Calu3 (cell line): ENCODE measurements at regions not wholly inside any gene's neighbourhood (a gene's known extent, or its start where the extent isn't known, plus 50 kb on each side); places are given as distances from the start of the nearest gene placed in this dataset.

Experiments
- BruUV-seq: library from RNA; stranded (reverse); fragments of 400-500 nt; replicated peaks from 2 replicates; lab custom pipeline; 2021; lab: Mats Ljungman, UMichigan
- CTCF ChIA-PET: fragments of 300-600 bp; sonication (Branson Sonifier 250); formaldehyde crosslinking; loops from one replicate; lab custom pipeline; 2022; ENCODE audit warnings: antibody characterized with exemption; lab: Charles Lee
- DNase-seq: peaks from one replicate; pipeline ENCODE4 v3.0.0; 2022
- H3K27ac Mint-ChIP-seq: one replicate; pipeline ENCODE4 v1.8.0; 2022; ENCODE audit warnings: mixed read lengths; ENCODE audit not compliant: unreplicated experiment
- H3K27me3 Mint-ChIP-seq: one replicate; pipeline ENCODE4 v1.8.0; 2022; ENCODE audit warnings: mixed read lengths; ENCODE audit not compliant: unreplicated experiment
- H3K36me3 Mint-ChIP-seq: one replicate; pipeline ENCODE4 v1.8.0; 2022; ENCODE audit warnings: mild to moderate bottlenecking, moderate library complexity, mixed read lengths; ENCODE audit not compliant: insufficient read depth, unreplicated experiment
- H3K4me1 Mint-ChIP-seq: one replicate; pipeline ENCODE4 v1.8.0; 2022; ENCODE audit warnings: mild to moderate bottlenecking, low read depth, mixed read lengths; ENCODE audit not compliant: unreplicated experiment
- H3K4me3 Mint-ChIP-seq: one replicate; pipeline ENCODE4 v1.8.0; 2022; ENCODE audit warnings: mild to moderate bottlenecking, low read depth, moderate library complexity, mixed read lengths; ENCODE audit not compliant: unreplicated experiment
- H3K9me3 Mint-ChIP-seq: one replicate; pipeline ENCODE4 v1.8.0; 2022; ENCODE audit warnings: low read depth, mixed read lengths; ENCODE audit not compliant: unreplicated experiment
- intact Hi-C: fragments of 100-400 bp; cut with micrococcal nuclease; formaldehyde crosslinking; loops from one replicate; pipeline ENCODE4 v1.10.0; 2022; ENCODE audit not compliant: unreplicated experiment
- TF ChIP-seq, protein P1 (sequence below): fragments of 200-600 bp; IDR thresholded peaks from one replicate; pipeline ENCODE4 v1.8.0; 2022; ENCODE audit warnings: antibody characterized with exemption; ENCODE audit not compliant: unreplicated experiment

DNA sequence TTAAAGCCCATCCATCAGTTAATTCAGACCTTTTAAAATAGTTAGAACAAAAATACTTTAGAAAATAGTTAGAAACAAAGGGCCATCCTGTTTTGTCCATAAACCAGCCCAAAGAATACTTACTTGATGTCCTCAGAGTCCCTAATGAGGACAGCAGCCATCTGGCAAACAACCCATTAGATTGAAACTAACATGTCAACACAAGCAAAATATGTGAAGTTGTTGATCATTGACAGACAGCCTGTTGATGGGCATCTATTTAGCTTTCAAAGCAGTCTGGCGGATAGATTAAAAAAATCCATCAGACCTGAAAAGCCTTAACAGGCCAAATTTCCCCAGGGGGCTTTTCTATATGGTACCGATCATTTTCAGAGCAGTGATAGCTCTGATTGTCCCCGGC lies 154.2 kb upstream of the TSHZ2 start:
- Mint-ChIP-seq H3K27ac (no peak overlapping the region), H3K27me3 (no peaks in the 10 kb centered on the region), H3K4me3 (no peak overlapping the region), H3K9me3 (peaks cover 4% of the 10 kb centered on the region), H3K4me1 (no peaks in the 10 kb centered on the region), H3K36me3 (no peaks in the 10 kb centered on the region)
- no TSS peak for BruUV-seq
- CTCF ChIA-PET = no interaction called here
- TF ChIP-seq, protein P1, sequence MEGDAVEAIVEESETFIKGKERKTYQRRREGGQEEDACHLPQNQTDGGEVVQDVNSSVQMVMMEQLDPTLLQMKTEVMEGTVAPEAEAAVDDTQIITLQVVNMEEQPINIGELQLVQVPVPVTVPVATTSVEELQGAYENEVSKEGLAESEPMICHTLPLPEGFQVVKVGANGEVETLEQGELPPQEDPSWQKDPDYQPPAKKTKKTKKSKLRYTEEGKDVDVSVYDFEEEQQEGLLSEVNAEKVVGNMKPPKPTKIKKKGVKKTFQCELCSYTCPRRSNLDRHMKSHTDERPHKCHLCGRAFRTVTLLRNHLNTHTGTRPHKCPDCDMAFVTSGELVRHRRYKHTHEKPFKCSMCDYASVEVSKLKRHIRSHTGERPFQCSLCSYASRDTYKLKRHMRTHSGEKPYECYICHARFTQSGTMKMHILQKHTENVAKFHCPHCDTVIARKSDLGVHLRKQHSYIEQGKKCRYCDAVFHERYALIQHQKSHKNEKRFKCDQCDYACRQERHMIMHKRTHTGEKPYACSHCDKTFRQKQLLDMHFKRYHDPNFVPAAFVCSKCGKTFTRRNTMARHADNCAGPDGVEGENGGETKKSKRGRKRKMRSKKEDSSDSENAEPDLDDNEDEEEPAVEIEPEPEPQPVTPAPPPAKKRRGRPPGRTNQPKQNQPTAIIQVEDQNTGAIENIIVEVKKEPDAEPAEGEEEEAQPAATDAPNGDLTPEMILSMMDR = no peak
- intact Hi-C loops = no loop called here
- DNase-seq = no peak

DNA sequence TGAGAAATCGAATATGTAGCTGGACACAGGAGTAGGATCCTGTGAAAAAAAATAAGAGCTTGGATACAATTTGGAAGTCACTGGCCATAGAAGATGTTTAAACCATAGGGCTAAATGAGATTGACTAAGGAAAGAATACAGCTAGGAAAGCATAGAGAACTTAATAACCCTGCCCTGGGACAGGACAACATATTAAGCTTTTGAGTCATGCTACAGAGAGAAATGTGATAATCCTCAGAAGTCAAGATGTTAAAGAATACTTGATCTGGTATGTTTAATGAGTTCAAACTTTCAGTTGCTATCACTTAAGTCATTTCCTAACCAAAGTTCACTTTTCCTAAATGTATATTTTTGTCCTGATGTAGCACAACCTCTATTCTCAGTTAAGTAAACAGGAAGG lies 154.6 kb upstream of the TSHZ2 start:
- CTCF ChIA-PET = no interaction called here
- TF ChIP-seq, protein P1 = no peak
- no peak for DNase-seq
- H3K4me3 Mint-ChIP-seq = no peak overlapping the region
- intact Hi-C loops = no loop called here
- H3K4me1 Mint-ChIP-seq = no peaks in the 10 kb centered on the region
- no peaks in the 10 kb centered on the region for H3K36me3 Mint-ChIP-seq
- no peak overlapping the region for H3K27ac Mint-ChIP-seq
- no TSS peak for BruUV-seq
- H3K27me3 Mint-ChIP-seq = no peaks in the 10 kb centered on the region
- peaks cover 4% of the 10 kb centered on the region for H3K9me3 Mint-ChIP-seq

- H3K27ac Mint-ChIP-seq = no peak overlapping the region
- H3K4me3 Mint-ChIP-seq = no peak overlapping the region
- BruUV-seq = no TSS peak
- intact Hi-C loops = no loop called here
- peaks cover 4% of the 10 kb centered on the region for H3K9me3 Mint-ChIP-seq
- CTCF ChIA-PET = no interaction called here
- DNase-seq = no peak
- H3K36me3 Mint-ChIP-seq = no peaks in the 10 kb centered on the region
- H3K4me1 Mint-ChIP-seq = no peaks in the 10 kb centered on the region
- TF ChIP-seq, protein P1 = no peak
- no peaks in the 10 kb centered on the region for H3K27me3 Mint-ChIP-seq
Measured at GRCh38 chr20:52814371-52814770, 157.8 kb upstream of the TSHZ2 start.

DNA sequence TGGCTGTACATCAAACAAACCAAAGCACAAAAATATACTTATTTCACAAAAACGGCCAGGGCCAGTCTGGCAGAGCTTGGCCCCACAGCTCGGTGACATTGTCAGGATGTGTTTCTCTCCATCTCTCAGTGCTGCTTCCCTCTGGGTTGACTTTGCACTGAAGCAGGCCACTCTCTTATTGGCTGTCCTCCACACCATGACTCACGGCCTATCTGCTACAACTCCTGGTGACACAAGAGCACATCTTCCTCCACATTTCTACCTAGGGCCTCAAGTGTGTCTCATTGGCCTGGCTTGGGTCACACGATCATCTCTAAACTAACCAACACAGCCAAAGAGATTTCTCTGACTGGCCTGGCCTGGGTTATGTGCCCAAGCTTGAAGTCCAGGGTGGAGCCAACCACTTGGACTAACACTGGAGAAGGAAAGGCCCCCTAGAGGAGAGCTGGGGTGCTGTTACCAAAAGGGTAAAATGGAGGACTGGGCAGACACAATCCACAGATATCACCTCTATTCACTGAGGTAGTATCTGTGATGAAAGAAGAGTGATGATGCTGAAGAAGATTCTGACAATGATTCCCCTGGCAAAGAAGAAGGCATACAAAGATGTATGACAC lies 159.8 kb upstream of the TSHZ2 start:
- Mint-ChIP-seq H3K4me1 (no peaks in the 10 kb centered on the region), H3K27ac (no peak overlapping the region), H3K36me3 (no peaks in the 10 kb centered on the region), H3K4me3 (no peak overlapping the region), H3K9me3 (peaks cover 4% of the 10 kb centered on the region), H3K27me3 (peaks cover under 1% of the 10 kb centered on the region)
- CTCF ChIA-PET = no interaction called here
- intact Hi-C loops = no loop called here
- BruUV-seq = no TSS peak
- no peak for DNase-seq
- TF ChIP-seq, protein P1 = no peak
